ENCODE measurements at regions not wholly inside any gene's neighbourhood (a gene's known extent, or its start where the extent isn't known, plus 50 kb on each side); places are given as distances from the start of the nearest gene placed in this dataset.

GRCh38 chr3:33931512-33931911 lies 133.1 kb downstream of the PDCD6IP start:
- H3K4me1 ChIP-seq (ENCODE audit: low read depth), result no peaks in the 10 kb centered on the region
- TF ChIP-seq CTCF (IDR thresholded peaks at IDR 0.05; ENCODE audit: low read depth, low read length), result no peak
- H3K9me3 ChIP-seq (ENCODE audit: low read depth), result no peaks in the 10 kb centered on the region
- H3K4me3 ChIP-seq, result no peak overlapping the region
- no peak for DNase-seq (ENCODE audit: low read depth in 1 of 2, low spot score in 1 of 2)
- H3K27me3 ChIP-seq, result no peaks in the 10 kb centered on the region
- H3K36me3 ChIP-seq, result no peaks in the 10 kb centered on the region
- no peak overlapping the region for H3K27ac ChIP-seq

GRCh38 chr3:33932010-33932764 lies 133.8 kb downstream of the PDCD6IP start:
- TF ChIP-seq CTCF (IDR thresholded peaks at IDR 0.05; ENCODE audit: low read depth, low read length), result no peak
- no peak for DNase-seq (ENCODE audit: low read depth in 1 of 2, low spot score in 1 of 2)

GRCh38 chr3:33936171-33936920 lies 137.9 kb downstream of the PDCD6IP start:
- no peak for TF ChIP-seq CTCF (IDR thresholded peaks at IDR 0.05; ENCODE audit: low read depth, low read length)
- Histone ChIP-seq H3K9me3 (ENCODE audit: low read depth) (no peaks in the 10 kb centered on the region), H3K27ac (no peak overlapping the region), H3K36me3 (no peaks in the 10 kb centered on the region), H3K27me3 (no peaks in the 10 kb centered on the region), H3K4me3 (no peak overlapping the region), H3K4me1 (ENCODE audit: low read depth) (peaks cover 4% of the 10 kb centered on the region)
- no peak for DNase-seq (ENCODE audit: low read depth in 1 of 2, low spot score in 1 of 2)

More at GRCh38 chr3:33932010-33932764, 133.8 kb downstream of the PDCD6IP start:
- Histone ChIP-seq H3K27me3 (no peaks in the 10 kb centered on the region), H3K4me1 (ENCODE audit: low read depth) (no peaks in the 10 kb centered on the region), H3K4me3 (no peak overlapping the region), H3K27ac (no peak overlapping the region), H3K36me3 (no peaks in the 10 kb centered on the region), H3K9me3 (ENCODE audit: low read depth) (no peaks in the 10 kb centered on the region)

GRCh38 chr3:33936921-33937525 lies 138.6 kb downstream of the PDCD6IP start:
- no peaks in the 10 kb centered on the region for H3K27me3 ChIP-seq
- H3K4me3 ChIP-seq, result no peak overlapping the region
- H3K27ac ChIP-seq, result no peak overlapping the region
- H3K4me1 ChIP-seq (ENCODE audit: low read depth), result peaks cover 4% of the 10 kb centered on the region
- no peak for DNase-seq (ENCODE audit: low read depth in 1 of 2, low spot score in 1 of 2)
- H3K36me3 ChIP-seq, result no peaks in the 10 kb centered on the region
- TF ChIP-seq CTCF (IDR thresholded peaks at IDR 0.05; ENCODE audit: low read depth, low read length), result no peak
- H3K9me3 ChIP-seq (ENCODE audit: low read depth), result no peaks in the 10 kb centered on the region

GRCh38 chr3:33937628-33938027 lies 139.2 kb downstream of the PDCD6IP start:
- no peak for TF ChIP-seq CTCF (IDR thresholded peaks at IDR 0.05; ENCODE audit: low read depth, low read length)
- no peak overlapping the region for H3K27ac ChIP-seq
- no peak for DNase-seq (ENCODE audit: low read depth in 1 of 2, low spot score in 1 of 2)

More at GRCh38 chr3:33937628-33938027, 139.2 kb downstream of the PDCD6IP start:
- Histone ChIP-seq H3K36me3 (no peaks in the 10 kb centered on the region), H3K4me3 (no peak overlapping the region), H3K9me3 (ENCODE audit: low read depth) (no peaks in the 10 kb centered on the region), H3K4me1 (ENCODE audit: low read depth) (peaks cover 4% of the 10 kb centered on the region), H3K27me3 (no peaks in the 10 kb centered on the region)

Data from cardiac muscle cell (in vitro differentiated cells and primary cell).